ENCODE measurements at regions not wholly inside any gene's neighbourhood (a gene's known extent, or its start where the extent isn't known, plus 50 kb on each side); places are given as distances from the start of the nearest gene placed in this dataset.
"Not testable (repeated sequence)": the region's sequence is repeated elsewhere in the genome, so short reads cannot be mapped to it uniquely, and the experiment has no call there.

DNA sequence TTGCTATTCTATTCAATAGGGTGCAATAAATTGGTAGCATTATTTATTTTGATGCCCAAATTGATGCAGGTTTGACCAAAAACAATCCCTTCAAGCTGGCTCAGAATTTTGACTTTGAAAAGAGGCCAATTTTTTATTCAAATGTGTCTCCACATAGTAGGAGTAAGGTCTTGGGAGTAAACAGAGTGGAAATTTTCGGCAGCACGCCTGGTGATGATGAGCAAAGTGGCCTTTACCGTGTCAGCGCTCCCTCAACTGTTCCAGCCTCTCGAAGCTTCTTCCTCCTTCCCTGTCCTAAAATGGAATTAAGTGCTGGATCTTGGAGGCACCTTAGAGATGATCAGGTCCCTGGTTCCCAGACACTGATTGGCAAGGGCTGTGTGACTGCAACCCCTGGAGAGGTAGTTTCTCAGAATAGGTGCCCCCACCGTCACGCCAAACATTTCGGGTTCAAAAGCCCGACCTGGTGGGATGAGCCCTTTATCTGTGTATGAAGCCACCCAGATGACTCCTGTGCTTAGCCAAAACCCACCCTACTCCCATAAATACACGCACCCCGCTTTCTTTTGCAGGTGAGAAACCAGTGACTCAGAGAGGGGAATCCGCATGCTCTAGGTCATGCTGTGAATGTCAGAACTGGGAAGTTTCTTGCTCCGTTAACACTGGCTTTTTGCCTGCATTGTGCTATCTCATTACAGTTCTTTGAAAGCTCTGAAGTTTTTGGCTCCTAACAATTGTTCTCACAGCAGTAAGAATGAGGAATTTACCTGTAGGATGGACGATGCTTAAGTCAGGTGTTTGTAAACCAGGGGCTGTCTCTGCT, 89.1 kb downstream of the CRYGS start:
- no peak for DNase-seq (ENCODE audit: low read depth)

GRCh38 chr3:186453531-186453930, 90.6 kb downstream of the CRYGS start:
- no peak for DNase-seq (ENCODE audit: low read depth)

GRCh38 chr3:186452517-186452916, 90.5 kb upstream of the DGKG start:
- DNase-seq (ENCODE audit: low read depth), result peak; percentile 92

DNA sequence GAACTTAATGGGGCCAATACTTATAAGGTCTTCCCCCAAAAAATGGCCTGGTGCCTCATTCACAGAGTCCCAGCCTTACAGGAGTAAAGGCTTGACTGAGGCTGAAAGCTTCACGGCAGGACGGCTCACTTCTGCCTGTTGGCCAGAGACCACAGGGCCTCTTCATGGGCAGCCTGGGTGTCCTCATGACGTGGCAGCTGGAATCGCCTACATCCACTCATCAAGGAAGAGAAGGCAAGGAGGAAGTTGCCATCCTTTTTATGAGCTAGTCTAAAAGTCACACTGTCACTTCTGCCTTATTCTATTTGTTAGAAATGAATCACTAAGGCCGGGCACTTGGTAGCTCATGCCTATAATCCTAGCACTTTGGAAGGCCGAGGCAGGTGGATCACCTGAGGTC, 89.3 kb upstream of the DGKG start:
- DNase-seq (ENCODE audit: low read depth), result no peak

DNA sequence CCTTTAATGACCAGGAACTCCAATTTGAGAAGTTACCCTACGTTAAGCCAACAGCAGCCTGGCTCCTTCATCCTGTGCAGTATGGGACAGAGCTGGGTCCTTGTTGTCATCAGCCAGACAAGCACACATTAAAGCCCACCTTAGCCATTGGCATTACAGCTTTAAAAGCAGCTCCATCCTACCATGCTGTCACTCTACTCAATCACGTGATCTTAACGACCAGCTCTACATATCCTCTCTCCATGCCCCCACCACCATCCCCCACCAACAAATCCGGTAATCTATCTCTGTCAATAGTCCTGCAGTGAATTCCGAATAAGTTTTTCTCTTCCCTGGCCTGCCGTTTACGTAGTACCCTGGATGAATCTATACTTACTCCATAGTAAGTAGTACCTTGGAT, 82.9 kb upstream of the DGKG start:
- DNase-seq (ENCODE audit: low read depth), result no peak

DNA sequence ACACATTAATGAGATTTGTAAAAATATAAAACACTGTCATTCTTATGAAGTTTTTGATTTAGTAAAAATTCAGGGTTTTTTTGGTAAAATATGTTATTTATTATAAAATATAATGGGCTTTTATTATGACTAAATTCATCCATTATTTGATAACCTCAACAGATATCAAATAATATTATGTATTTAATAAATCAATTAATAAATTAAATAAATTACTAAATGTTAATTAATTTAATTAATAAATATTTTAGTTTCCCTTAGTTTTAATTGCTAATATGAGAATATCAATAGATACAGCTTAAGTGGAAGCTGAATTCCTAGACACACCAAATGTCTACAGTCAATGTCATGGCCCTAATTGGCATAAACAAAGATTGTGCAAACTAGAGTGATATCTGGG, 82.3 kb upstream of the DGKG start:
- no peak for DNase-seq (ENCODE audit: low read depth)

- not testable (repeated sequence) for DNase-seq (ENCODE audit: low read depth)
Observed at GRCh38 chr3:186442979-186443378, 80.9 kb upstream of the DGKG start.

- DNase-seq (ENCODE audit: low read depth), result no peak
Observed at GRCh38 chr3:186442162-186442561, 80.1 kb upstream of the DGKG start.

DNA sequence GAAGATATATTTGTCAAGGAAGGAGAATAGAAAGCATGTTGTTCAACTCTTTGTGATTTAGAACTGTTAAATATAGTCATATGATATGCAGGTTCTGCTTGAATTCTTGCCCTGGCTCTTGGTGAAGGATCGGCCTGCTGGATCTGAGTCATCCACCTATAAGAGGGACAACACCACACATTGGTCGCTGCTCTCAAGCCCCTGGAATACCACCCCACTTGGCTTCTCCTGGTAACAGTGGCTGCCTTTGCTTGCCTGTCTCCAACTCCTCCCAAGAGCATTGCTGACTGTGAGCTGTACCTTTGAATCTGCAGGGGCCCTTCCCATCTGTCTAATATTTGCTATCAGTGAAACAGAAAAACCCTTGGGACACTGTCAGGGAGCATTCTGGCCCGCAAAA, 78.9 kb upstream of the DGKG start:
- DNase-seq (ENCODE audit: low read depth), result no peak

DNA sequence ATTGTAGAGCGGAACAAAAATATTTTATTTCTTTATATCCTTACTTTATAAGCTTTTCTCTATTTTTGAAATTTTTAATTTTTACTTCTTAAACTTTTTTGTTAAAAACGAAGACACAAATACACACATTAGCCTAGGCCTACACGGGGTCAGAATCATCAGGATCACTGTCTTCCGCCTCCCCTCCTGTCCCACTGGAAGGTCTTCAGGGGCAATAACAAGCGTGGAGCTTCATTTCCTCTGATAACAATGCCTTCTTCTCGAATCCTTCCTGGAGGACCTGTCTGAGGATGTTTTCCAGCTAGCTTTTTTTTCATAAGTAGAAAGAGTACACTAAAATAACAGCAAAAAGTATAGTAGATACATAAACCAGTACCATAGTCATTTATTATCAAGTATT, 77.7 kb upstream of the DGKG start:
- DNase-seq (ENCODE audit: low read depth), result no peak

DNA sequence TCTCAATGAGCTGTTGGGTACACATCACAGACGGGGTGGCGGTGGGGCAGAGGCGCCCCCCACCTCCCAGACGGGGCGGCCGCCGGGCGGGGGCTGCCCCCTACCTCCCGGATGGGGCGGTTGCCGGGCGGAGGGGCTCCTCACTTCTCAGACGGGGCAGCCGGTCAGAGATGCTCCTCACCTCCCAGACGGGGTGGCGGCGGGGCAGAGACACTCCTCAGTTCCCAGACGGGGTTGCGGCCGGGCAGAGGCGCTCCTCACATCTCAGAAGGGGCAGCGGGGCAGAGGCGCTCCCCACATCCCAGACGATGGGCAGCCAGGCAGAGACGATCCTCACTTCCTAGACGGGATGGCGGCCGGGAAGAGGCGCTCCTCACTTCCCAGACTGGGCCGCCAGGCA, 73.3 kb upstream of the DGKG start:
- not testable (repeated sequence) for DNase-seq (ENCODE audit: low read depth)

DNA sequence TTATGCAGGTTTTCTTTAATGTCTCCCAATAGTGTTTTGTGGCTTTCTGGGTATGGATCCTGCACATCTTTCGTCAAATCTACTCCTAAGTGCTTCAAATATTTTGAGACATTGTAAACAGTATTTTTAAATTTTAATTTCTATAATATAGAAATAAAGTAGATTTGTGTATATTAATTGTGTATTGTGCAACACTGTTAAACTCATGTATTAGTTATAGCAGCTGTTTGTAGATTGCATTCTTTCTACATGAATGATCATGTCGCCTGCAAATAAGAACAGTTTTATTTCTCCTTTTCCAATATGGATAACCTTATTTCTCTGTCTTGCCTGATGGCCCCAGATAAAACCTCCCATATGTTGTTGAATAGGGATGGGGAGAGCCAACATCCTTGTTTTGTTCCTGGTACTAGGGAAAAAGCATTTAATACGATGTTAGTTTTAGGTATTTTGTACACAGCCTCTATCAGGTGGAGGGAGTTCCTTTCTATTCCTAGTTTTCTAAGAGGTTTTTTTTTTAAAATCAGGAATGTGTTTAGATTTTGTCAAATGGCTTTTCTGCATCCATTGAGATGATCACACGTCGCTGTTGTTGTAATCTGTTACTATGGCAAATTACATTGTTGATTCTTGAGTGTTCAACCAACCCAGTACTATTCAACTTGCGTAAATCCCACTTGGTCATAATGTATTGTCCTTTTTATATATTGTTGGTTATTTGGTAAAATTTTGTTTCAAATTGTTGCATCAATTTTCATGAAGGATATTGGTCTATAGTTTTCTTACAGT, 71.1 kb upstream of the DGKG start:
- DNase-seq (ENCODE audit: low read depth), result no peak

DNA sequence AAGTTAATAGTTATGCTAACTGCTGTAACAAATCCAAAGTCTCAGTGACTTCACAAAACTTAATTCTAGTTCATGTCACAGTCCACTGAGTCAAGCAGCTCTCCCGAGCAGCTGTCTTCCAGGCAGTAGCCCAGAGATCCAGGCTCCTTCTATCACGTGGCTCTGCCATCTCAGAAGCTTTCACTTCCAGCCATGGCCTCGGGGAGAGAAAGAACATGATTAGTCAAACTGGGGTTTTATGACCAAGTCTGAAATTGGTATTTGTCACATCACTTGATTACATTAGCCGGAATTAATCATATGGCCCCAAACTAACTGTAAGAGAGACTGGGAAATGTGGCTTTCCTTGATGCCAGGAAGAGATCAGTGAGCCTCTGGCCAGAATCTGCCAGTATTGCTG, 70.2 kb upstream of the DGKG start:
- DNase-seq (ENCODE audit: low read depth), result peak; percentile 30

DNA sequence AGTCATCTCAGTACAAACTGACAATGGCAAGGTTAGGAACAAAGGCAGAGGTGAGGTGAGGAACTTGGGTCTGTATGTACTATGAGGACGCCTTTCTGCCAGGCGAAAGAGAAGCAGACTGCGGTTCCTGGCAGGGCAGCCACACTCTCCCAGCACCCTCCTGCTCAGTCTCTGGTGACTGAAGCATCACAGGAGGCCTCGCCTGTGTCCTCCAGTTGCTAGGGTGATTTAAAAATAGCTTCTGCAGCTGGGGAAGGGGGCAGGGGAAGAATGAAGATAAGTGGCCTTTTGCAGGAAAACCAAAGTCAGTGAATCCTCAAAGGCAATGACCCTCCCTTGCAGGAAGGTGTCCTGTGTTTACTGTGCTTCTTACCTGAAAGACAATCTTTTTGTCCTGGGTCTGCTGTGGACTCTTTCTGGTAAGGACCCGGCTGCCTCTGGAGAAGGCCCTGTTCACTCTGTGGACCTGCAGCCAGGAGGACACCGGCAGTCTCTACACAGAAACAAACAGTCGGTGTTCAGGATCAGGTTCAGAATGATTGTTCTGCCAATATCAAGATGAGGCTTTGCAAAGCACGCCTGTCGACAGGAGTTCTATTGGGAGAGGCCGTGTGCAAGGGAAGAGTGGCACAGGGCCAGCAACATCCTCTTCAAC, 65.7 kb upstream of the DGKG start:
- peak; percentile 19 for DNase-seq (ENCODE audit: low read depth)

GRCh38 chr3:186425788-186426730, 64.0 kb upstream of the DGKG start:
- DNase-seq (ENCODE audit: low read depth), result peak; percentile 27

GRCh38 chr3:186421946-186422345, 59.9 kb upstream of the DGKG start:
- DNase-seq (ENCODE audit: low read depth), result peak; percentile 8

DNA sequence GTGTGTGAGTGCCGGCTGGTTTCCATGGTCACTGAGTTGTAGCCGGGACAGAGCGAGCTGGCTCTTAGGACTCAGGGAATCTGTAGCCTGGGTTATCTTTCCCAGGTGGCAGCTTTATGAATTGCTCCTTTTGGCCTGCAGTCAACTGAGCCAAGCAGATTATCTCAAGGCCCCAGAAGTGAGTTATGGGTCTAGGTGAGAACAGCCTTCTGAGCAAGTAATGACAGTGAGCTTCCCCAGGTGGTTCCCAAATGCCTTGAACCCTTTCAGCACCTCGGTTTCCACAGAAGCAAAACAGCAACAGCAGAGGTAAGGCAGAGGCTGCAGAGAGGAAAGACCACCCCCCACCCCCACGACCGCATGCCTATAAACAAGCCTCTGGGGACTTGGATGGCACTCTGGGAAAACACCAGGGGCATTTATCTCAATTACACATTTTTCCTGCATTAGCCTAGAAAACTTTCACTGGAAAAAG, 56.7 kb upstream of the DGKG start:
- no peak for DNase-seq (ENCODE audit: low read depth)

- peak; percentile 94 for DNase-seq (ENCODE audit: low read depth)
Observed at GRCh38 chr3:186417791-186418190, 55.8 kb upstream of the DGKG start.

GRCh38 chr3:186414735-186415419, 52.8 kb upstream of the DGKG start:
- peak; percentile 84 for DNase-seq (ENCODE audit: low read depth)
